ENCODE measurements at regions not wholly inside any gene's neighbourhood (a gene's known extent, or its start where the extent isn't known, plus 50 kb on each side); places are given as distances from the start of the nearest gene placed in this dataset.
"Not testable (repeated sequence)": the region's sequence is repeated elsewhere in the genome, so short reads cannot be mapped to it uniquely, and the experiment has no call there.

DNA sequence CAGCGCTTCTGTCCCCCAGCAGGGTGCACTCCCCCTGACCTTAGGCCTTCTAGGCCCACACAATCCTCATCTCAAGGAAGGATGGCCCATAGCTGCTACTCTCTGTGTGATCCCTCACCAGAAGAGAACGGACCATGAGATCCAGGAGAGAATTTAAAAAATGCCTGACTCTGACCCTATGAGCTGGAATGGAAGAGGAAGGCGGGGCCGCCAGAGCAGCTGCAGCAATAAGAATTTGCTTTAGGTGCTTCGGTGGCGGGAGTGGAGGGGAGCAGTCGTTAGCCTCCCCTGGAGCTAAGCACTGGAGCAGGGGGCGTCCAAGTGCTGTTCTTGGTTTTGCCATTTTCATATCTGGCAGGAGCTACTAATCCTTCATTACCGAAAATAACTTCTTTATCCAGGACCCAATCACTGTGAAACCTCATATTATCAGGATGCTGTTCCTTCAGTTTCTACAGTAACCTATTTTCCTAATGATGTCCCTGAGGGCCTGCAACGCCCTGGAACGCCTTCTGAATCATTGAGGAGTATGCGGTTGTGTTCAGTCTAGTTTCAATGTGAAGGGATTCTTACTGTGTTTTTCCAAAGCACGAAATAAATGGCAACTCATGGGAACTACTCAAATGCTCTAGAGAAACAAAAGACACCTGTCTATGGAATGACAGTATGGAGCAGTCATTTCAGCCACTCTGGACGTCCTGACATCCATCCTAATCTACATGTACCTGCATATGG is 105.1 kb upstream of the SIX2 start:
- Histone ChIP-seq H3K4me1 (ENCODE audit: control insufficient read depth, low read depth, low read length) (no peaks in the 10 kb centered on the region), H3K27me3 (ENCODE audit: control insufficient read depth, insufficient read depth, low read length) (no peaks in the 10 kb centered on the region), H3K27ac (ENCODE audit: low read length) (no peak overlapping the region), H3K9ac (ENCODE audit: low read length) (no peak overlapping the region), H3K4me3 (ENCODE audit: low read length) (no peak overlapping the region), H3K36me3 (ENCODE audit: control insufficient read depth, low read depth, low read length) (no peaks in the 10 kb centered on the region), H3K9me3 (ENCODE audit: control insufficient read depth, low read depth, low read length) (no peaks in the 10 kb centered on the region)

DNA sequence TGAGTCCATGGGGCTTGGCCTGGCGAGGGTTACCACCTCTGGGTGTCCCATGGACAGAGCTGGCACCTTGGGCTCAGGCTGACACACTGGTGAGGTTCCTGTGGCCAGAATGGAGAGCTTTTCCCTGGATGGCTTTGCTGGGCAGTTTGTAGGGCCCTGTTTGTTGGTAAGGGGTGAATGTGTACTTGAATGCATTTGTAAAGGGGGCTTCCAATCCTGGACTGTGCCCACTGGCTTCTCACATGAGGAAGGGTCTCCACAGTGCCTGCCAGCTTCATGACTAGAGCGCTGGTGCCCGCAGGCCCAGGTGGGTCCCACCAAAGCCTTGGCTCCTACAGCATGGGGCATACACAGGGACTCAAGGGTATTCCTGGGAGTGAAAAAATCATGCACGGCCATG is 103.5 kb upstream of the SIX2 start:
- Histone ChIP-seq H3K4me1 (ENCODE audit: control insufficient read depth, low read depth, low read length) (no peaks in the 10 kb centered on the region), H3K9ac (ENCODE audit: low read length) (no peak overlapping the region), H3K36me3 (ENCODE audit: control insufficient read depth, low read depth, low read length) (no peaks in the 10 kb centered on the region), H3K4me3 (ENCODE audit: low read length) (no peak overlapping the region), H3K27ac (ENCODE audit: low read length) (no peak overlapping the region), H3K9me3 (ENCODE audit: control insufficient read depth, low read depth, low read length) (no peaks in the 10 kb centered on the region), H3K27me3 (ENCODE audit: control insufficient read depth, insufficient read depth, low read length) (no peaks in the 10 kb centered on the region)

DNA sequence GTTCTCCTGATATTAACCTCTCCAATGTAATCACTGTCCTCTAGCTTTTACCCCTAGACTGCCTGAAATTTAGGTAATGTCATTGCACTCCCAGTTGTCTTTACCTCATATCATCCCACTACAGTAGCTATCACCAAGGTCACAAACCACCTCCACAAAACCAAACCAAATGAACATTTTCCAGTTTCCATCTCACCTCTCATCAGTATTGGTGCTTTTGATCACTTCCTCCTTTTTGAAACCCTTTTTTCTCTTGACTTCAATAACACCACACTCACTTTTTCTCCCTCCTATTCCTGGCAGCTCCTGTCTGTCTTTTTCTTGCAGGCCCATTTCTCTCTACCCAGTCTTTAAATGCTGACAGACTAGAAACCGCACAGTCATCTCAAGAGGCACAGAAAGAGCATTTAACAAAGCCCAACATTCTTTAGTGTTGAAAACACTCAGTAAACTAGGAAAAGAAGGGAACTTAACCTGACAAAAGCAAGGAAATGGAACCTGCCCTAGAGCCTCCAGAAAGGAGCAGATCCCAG is 95.9 kb upstream of the SIX2 start:
- Histone ChIP-seq H3K36me3 (ENCODE audit: control insufficient read depth, low read depth, low read length) (no peaks in the 10 kb centered on the region), H3K4me3 (ENCODE audit: low read length) (no peak overlapping the region), H3K9ac (ENCODE audit: low read length) (no peak overlapping the region), H3K4me1 (ENCODE audit: control insufficient read depth, low read depth, low read length) (no peaks in the 10 kb centered on the region), H3K27ac (ENCODE audit: low read length) (no peak overlapping the region), H3K9me3 (ENCODE audit: control insufficient read depth, low read depth, low read length) (no peaks in the 10 kb centered on the region), H3K27me3 (ENCODE audit: control insufficient read depth, insufficient read depth, low read length) (no peaks in the 10 kb centered on the region)

DNA sequence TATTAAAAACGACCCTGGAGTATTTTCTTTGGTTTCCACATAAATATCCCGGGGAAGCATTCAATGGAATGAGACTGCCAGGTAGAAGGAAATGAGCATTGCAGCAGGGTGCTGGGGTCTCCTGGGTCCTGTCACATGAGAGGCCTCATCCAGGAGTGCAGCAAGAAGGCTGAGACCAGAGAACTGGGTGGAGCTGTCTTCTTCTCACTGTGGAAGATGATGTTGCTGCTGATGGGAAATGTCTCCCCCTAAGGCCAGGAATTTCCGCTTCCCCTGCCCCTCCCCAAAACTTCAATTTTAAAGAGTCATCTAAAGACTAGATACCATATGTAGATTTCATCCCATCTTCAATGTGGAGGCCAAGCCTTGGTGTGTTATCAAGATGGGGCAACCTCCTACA is 95.2 kb upstream of the SIX2 start:
- H3K27me3 ChIP-seq (ENCODE audit: control insufficient read depth, insufficient read depth, low read length), result no peaks in the 10 kb centered on the region
- H3K36me3 ChIP-seq (ENCODE audit: control insufficient read depth, low read depth, low read length), result no peaks in the 10 kb centered on the region
- H3K27ac ChIP-seq (ENCODE audit: low read length), result no peak overlapping the region
- no peak overlapping the region for H3K4me3 ChIP-seq (ENCODE audit: low read length)
- H3K9ac ChIP-seq (ENCODE audit: low read length), result no peak overlapping the region
- no peaks in the 10 kb centered on the region for H3K9me3 ChIP-seq (ENCODE audit: control insufficient read depth, low read depth, low read length)
- H3K4me1 ChIP-seq (ENCODE audit: control insufficient read depth, low read depth, low read length), result no peaks in the 10 kb centered on the region

DNA sequence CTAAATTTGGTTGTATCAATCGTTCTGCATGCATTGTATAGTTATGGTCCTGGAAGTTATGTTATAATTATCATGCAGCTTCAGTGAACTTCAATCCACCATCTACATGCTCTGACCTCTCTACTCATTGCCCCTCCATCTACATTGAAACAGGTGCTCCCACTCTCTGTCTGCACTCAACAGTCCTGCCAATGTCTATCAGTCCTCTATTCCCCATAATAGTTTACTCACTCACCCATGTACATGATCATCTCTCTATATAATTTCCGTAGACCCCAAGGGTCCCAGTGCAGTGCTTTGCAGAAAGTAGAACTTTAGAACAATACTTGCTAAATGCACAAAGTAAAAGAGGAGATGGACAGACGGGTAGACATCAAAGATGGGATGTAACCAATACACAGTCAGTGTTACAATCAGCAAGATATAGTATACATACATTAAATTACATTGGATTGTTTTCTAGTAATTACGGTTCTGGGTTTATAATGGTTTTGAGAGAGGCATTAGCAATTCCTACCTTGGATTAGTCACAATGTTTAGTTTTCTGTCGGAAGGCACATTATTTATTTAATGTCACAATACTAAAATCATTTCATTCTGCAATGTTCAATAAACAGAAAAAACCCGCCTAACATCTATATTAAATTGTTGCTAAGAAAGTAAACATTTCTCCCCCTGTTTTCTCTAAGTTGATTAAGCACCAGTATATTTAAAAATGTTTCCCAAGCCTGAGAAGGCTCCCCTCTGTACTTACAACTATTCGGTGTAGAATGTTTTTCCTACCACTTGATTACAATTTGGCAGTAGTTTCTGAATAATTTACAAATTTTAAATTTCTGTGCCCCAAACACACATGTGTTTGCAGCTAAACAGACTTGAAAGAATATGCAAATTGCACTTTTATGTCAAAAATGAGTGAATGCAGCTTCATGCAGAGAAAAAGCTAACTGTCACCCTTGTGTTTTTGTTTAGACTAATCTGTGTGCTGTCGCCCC is 94.4 kb upstream of the SIX2 start:
- H3K4me1 ChIP-seq (ENCODE audit: control insufficient read depth, low read depth, low read length), result no peaks in the 10 kb centered on the region
- no peak overlapping the region for H3K27ac ChIP-seq (ENCODE audit: low read length)
- H3K9ac ChIP-seq (ENCODE audit: low read length), result no peak overlapping the region
- H3K9me3 ChIP-seq (ENCODE audit: control insufficient read depth, low read depth, low read length), result no peaks in the 10 kb centered on the region
- H3K27me3 ChIP-seq (ENCODE audit: control insufficient read depth, insufficient read depth, low read length), result no peaks in the 10 kb centered on the region
- H3K4me3 ChIP-seq (ENCODE audit: low read length), result no peak overlapping the region
- H3K36me3 ChIP-seq (ENCODE audit: control insufficient read depth, low read depth, low read length), result no peaks in the 10 kb centered on the region

DNA sequence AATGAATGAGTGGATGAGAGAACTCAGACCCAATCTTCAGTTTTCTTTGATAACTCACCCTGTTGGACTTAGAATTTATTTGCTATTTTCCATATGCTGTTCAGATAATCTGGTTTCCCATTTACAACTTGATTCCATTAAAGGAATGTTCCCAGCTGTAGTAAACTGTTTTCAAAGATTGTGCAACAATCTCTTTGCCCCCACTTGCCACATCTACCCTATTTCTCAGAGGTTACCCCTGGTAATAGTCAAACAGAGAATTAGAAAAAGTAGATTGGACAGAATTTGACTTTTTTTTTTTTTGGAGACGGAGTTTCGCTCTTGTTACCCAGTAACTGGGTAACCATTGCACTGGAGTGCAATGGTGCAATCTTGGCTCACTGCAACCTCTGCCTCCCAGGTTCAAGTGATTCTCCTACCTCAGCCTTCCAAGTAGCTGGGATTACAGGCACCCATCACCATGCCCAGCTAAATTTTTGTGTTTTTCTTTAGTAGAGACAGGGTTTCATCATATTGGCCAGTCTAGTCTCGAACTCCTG is 93.4 kb upstream of the SIX2 start:
- H3K9ac ChIP-seq (ENCODE audit: low read length), result no peak overlapping the region
- H3K36me3 ChIP-seq (ENCODE audit: control insufficient read depth, low read depth, low read length), result no peaks in the 10 kb centered on the region
- H3K4me1 ChIP-seq (ENCODE audit: control insufficient read depth, low read depth, low read length), result no peaks in the 10 kb centered on the region
- H3K9me3 ChIP-seq (ENCODE audit: control insufficient read depth, low read depth, low read length), result no peaks in the 10 kb centered on the region
- no peaks in the 10 kb centered on the region for H3K27me3 ChIP-seq (ENCODE audit: control insufficient read depth, insufficient read depth, low read length)
- no peak overlapping the region for H3K27ac ChIP-seq (ENCODE audit: low read length)
- no peak overlapping the region for H3K4me3 ChIP-seq (ENCODE audit: low read length)

DNA sequence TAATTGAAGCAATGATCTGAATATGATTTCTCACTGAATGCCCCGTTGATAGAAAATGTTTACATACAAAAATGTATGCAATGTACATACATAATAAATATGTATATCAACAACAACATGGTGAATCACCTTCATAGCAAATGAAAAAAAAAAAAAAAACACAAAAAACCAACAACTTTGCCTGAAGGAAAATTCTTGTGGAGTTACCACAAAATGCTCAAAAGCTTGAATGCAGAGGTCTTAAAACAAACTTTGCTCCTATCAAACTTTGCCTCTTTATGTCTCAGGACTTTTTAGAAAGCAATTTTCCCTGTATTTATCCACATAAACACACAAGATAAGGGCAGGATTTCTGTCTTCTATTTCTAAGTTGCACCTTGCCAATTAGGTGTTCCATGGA is 92.9 kb upstream of the SIX2 start:
- Histone ChIP-seq H3K4me1 (ENCODE audit: control insufficient read depth, low read depth, low read length) (no peaks in the 10 kb centered on the region), H3K4me3 (ENCODE audit: low read length) (no peak overlapping the region), H3K9ac (ENCODE audit: low read length) (no peak overlapping the region), H3K9me3 (ENCODE audit: control insufficient read depth, low read depth, low read length) (no peaks in the 10 kb centered on the region), H3K27me3 (ENCODE audit: control insufficient read depth, insufficient read depth, low read length) (no peaks in the 10 kb centered on the region), H3K27ac (ENCODE audit: low read length) (no peak overlapping the region), H3K36me3 (ENCODE audit: control insufficient read depth, low read depth, low read length) (no peaks in the 10 kb centered on the region)

DNA sequence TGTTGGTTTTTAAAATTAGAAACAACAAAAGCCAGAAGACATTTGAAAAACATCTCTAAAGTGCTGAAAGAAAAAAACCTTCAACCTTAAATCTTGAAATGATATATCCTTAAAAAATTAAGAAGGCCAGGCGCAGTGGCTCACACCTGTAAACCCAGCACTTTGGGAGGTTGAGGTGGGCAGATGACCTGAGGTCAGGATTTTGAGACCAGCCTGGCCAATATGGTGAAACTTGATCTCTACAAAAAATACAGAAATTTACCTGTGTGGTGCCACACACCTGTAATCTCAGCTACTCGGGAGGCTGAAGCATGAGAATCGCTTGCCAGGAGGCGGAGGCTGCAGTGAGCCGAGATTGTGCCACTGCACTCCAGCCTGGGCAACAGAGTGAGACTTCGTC is 87.7 kb upstream of the SIX2 start:
- H3K36me3 ChIP-seq (ENCODE audit: control insufficient read depth, low read depth, low read length), result no peaks in the 10 kb centered on the region
- no peak overlapping the region for H3K4me3 ChIP-seq (ENCODE audit: low read length)
- no peak overlapping the region for H3K27ac ChIP-seq (ENCODE audit: low read length)
- H3K9me3 ChIP-seq (ENCODE audit: control insufficient read depth, low read depth, low read length), result no peaks in the 10 kb centered on the region
- no peak overlapping the region for H3K9ac ChIP-seq (ENCODE audit: low read length)
- no peaks in the 10 kb centered on the region for H3K27me3 ChIP-seq (ENCODE audit: control insufficient read depth, insufficient read depth, low read length)
- H3K4me1 ChIP-seq (ENCODE audit: control insufficient read depth, low read depth, low read length), result no peaks in the 10 kb centered on the region

DNA sequence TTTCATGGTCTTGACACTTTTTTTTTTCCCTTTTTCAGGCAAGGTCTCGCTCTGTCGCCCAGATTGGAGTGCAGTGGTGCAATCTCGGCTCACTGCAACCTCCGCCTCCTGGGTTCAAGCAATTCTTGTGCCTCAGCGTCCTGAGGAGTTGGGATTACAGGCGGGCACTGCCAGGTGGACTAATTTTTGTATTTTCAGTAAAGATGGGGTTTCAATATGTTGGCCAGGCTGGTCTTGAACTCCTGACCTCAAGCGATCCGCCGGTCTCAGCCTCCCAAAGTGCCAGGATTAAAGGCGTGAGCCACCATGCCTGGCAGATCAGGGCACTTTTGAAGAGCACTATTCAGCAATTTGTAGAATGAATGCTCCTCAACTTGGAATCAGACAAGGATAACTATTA is 86.8 kb upstream of the SIX2 start:
- H3K4me3 ChIP-seq (ENCODE audit: low read length); H3K27me3 ChIP-seq (ENCODE audit: control insufficient read depth, insufficient read depth, low read length); H3K36me3 ChIP-seq (ENCODE audit: control insufficient read depth, low read depth, low read length); H3K4me1 ChIP-seq (ENCODE audit: control insufficient read depth, low read depth, low read length); H3K9ac ChIP-seq (ENCODE audit: low read length); H3K27ac ChIP-seq (ENCODE audit: low read length); H3K9me3 ChIP-seq (ENCODE audit: control insufficient read depth, low read depth, low read length): not testable (repeated sequence)

DNA sequence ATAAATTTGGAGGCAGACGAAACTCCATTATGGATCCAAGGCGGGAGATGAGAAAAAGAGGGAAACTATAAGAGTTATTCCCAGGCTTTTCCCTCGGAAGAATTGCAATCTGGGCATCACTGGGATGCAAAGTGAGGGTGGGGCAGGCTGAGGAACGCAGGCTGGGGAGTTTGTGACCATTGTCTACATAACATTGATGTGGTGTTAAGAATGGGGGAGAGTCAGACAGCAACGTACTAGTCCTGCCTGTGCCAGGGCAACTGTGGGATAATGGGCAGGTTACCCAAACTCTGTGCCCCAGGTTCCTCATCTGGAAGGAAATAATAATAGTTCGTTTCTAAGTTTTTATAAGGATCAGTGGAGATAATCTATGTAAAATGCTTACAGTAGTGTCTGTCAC is 84.4 kb upstream of the SIX2 start:
- H3K27me3 ChIP-seq (ENCODE audit: control insufficient read depth, insufficient read depth, low read length), result no peaks in the 10 kb centered on the region
- H3K36me3 ChIP-seq (ENCODE audit: control insufficient read depth, low read depth, low read length), result no peaks in the 10 kb centered on the region
- H3K4me3 ChIP-seq (ENCODE audit: low read length), result no peak overlapping the region
- no peaks in the 10 kb centered on the region for H3K9me3 ChIP-seq (ENCODE audit: control insufficient read depth, low read depth, low read length)
- H3K27ac ChIP-seq (ENCODE audit: low read length), result no peak overlapping the region
- H3K4me1 ChIP-seq (ENCODE audit: control insufficient read depth, low read depth, low read length), result no peaks in the 10 kb centered on the region
- no peak overlapping the region for H3K9ac ChIP-seq (ENCODE audit: low read length)

DNA sequence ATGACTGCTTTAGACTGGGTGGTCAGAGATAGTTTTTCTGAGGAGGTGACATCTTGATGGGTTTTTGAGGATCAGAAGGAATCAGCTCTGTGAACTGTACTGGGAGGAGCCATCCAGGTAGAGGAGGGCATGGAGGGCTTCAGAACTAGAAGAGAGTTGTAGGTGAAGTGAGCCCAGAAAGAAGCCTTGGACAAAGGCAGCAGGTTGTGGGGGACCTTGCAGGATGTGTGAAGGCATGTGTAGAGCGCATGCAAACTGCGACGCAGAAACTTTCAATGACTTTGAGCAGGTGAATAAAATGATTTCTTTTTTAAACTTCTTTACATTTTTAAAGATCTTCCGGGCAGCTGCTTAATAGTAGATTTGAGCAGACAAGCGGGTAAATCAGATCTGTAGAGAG is 83.9 kb upstream of the SIX2 start:
- Histone ChIP-seq H3K27me3 (ENCODE audit: control insufficient read depth, insufficient read depth, low read length) (no peaks in the 10 kb centered on the region), H3K4me3 (ENCODE audit: low read length) (no peak overlapping the region)

More for the DNA sequence above, 83.9 kb upstream of the SIX2 start:
- no peaks in the 10 kb centered on the region for H3K9me3 ChIP-seq (ENCODE audit: control insufficient read depth, low read depth, low read length)
- H3K27ac ChIP-seq (ENCODE audit: low read length), result no peak overlapping the region
- H3K9ac ChIP-seq (ENCODE audit: low read length), result no peak overlapping the region
- H3K4me1 ChIP-seq (ENCODE audit: control insufficient read depth, low read depth, low read length), result no peaks in the 10 kb centered on the region
- H3K36me3 ChIP-seq (ENCODE audit: control insufficient read depth, low read depth, low read length), result no peaks in the 10 kb centered on the region
